Activated naive CD8-positive, alpha-beta T cell treated with anti-CD3 and anti-CD28 coated beads for 36 hours (primary cell): ENCODE measurements at regions not wholly inside any gene's neighbourhood (a gene's known extent, or its start where the extent isn't known, plus 50 kb on each side); places are given as distances from the start of the nearest gene placed in this dataset.
"Not testable (repeated sequence)": the region's sequence is repeated elsewhere in the genome, so short reads cannot be mapped to it uniquely, and the experiment has no call there.

Source experiments
- DNase-seq: peaks from one replicate; pipeline ENCODE4 v3.0.0; 2021
- H3K27ac Mint-ChIP-seq: one replicate; pipeline ENCODE4 v1.8.0; 2022; ENCODE audit warnings: mild to moderate bottlenecking, moderate library complexity, mixed read lengths
- H3K27me3 Mint-ChIP-seq: one replicate; pipeline ENCODE4 v1.8.0; 2022; ENCODE audit warnings: mild to moderate bottlenecking, mixed read lengths
- H3K36me3 Mint-ChIP-seq: one replicate; pipeline ENCODE4 v1.8.0; 2021; ENCODE audit warnings: mild to moderate bottlenecking, mixed read lengths
- H3K4me1 Mint-ChIP-seq: one replicate; pipeline ENCODE4 v1.8.0; 2021; ENCODE audit warnings: mixed read lengths
- H3K4me3 Mint-ChIP-seq: one replicate; pipeline ENCODE4 v1.8.0; 2022; ENCODE audit warnings: mild to moderate bottlenecking, moderate library complexity, mixed read lengths
- H3K9me3 Mint-ChIP-seq: one replicate; pipeline ENCODE4 v1.8.0; 2022; ENCODE audit warnings: mixed read lengths

DNA sequence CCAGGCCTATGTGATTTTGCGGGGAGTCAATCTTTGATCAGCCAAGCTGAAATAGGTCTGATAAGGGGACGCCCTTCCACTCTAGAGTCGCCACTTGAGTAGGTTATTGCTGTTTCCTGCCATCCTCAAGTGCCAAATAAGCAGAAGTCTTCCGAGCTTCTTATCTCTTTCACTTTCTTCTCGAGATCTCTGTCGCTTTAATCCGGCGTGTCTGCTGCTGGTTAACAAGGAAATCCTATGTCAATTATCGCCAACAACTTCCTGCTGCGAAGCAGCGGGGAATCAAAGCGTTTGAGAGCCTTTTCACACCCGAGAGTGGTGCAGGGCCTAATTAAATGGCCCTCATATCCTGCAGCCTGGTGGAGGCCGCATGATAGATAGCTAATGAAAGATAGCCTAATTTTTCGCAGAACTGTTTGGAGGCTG is 215.9 kb downstream of the RAB11FIP2 start:
- Mint-ChIP-seq H3K27ac (peak overlapping the region; percentile 62), H3K9me3 (no peaks in the 10 kb centered on the region), H3K4me1 (peaks cover 9% of the 10 kb centered on the region), H3K27me3 (no peaks in the 10 kb centered on the region), H3K36me3 (no peaks in the 10 kb centered on the region), H3K4me3 (peak overlapping the region; percentile 65)
- DNase-seq: peak; percentile 6

DNA sequence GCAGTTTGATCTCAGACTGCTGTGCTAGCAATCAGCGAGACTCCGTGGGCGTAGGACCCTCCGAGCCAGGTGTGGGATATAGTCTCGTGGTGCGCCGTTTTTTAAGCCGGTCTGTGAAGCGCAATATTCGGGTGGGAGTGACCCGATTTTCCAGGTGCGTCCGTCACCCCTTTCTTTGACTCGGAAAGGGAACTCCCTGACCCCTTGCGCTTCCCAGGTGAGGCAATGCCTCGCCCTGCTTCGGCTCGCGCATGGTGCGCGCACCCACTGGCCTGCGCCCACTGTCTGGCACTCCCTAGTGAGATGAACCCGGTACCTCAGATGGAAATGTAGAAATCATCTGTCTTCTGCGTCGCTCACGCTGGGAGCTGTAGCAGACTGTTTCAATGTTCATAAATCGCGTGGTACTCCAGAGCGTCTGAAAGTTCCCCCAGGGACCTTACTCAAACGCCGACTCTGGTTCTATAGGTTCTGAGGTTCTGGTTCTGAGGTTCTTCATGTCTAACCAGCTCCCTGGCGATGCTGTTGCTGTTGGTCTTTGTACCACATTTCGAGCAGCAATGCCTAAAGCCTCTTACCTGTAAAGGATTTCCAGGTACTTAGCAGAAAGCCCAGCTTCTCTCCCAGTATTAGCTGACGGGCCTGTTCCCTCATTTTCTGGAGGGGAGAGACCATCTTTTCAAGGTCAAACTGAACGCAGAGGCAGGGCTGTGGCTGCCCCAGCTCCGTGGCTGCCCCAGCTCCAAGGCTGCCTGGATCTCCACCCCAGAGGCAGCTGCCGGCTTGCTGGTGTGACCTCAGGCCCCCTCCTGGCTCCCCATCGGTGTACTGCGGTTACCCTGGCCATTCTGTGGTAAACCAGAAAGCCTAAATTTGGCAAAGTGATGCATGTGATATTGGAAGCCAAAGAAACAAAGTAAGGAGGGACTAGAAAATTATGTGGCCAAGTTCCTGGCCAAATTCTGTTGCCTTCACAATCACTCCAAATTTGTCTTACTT is 207.9 kb downstream of the RAB11FIP2 start:
- not testable (repeated sequence) for H3K4me1 Mint-ChIP-seq, H3K9me3 Mint-ChIP-seq, H3K27ac Mint-ChIP-seq, DNase-seq, H3K36me3 Mint-ChIP-seq, H3K4me3 Mint-ChIP-seq
- H3K27me3 Mint-ChIP-seq: peaks cover 22% of the 10 kb centered on the region

DNA sequence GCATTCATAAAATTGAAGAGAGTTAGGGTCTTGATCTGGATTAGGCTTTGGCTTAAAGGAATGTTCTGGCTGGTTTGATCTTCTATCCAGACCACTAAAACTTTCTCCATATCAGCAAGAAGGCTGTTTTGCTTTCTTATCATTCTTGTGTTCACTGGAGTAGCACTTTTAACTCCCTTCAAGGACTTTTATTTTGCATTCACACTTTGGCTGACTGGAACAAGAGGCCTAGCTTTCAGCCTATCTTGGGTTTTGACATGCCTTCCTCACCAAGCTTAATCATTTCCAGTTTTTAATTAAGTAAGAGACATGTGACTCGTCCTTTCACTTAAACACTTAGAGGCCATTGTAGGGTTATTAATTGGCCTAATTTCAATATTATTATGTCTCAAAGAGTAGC is 190.3 kb downstream of the RAB11FIP2 start:
- DNase-seq, H3K4me1 Mint-ChIP-seq, H3K4me3 Mint-ChIP-seq, H3K36me3 Mint-ChIP-seq, H3K9me3 Mint-ChIP-seq, H3K27ac Mint-ChIP-seq: not testable (repeated sequence)
- H3K27me3 Mint-ChIP-seq: peaks cover 13% of the 10 kb centered on the region

DNA sequence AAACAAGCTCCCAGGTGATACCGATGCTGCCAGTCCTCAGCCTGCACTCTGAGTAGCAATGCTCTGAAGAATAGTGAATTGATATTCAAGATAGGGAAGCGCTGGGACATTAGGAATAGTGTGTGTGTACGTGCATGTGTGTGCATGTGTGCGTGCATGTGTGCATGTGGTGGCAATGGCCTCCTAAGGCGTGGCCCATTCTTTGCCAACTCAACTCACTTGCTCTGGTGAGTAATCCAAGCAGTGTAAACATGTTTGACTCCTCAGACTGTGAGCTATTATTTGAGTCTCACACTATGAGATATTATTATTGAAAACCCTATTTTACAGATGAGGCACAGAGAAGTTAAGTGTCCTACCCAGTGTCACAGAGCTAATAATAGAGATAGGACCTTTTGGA is 186.6 kb downstream of the RAB11FIP2 start:
- no peak for DNase-seq
- Mint-ChIP-seq H3K4me3 (no peak overlapping the region), H3K27ac (no peak overlapping the region), H3K36me3 (no peaks in the 10 kb centered on the region), H3K4me1 (no peaks in the 10 kb centered on the region), H3K27me3 (peaks cover 10% of the 10 kb centered on the region), H3K9me3 (no peaks in the 10 kb centered on the region)

DNA sequence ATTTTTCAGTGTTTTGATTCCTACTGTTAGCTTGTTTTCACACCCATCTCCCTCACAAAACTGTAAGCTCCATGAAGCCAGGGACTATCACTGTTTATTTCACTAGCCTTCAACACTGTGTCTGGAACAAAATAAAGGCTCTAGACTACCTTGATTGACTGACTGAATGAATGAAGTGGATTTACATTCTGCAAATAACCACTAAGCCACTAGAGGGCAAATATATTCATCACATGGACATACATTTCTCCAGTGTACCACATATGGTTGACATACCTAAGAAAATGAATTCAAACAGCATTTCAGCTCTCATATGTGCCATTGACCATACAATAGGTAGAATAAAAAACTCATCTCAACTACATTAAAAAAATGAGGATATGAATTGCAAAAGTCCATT is 185.9 kb downstream of the RAB11FIP2 start:
- Mint-ChIP-seq H3K27ac (no peak overlapping the region), H3K27me3 (peaks cover 16% of the 10 kb centered on the region), H3K4me3 (no peak overlapping the region), H3K4me1 (no peaks in the 10 kb centered on the region), H3K9me3 (no peaks in the 10 kb centered on the region), H3K36me3 (no peaks in the 10 kb centered on the region)
- no peak for DNase-seq

DNA sequence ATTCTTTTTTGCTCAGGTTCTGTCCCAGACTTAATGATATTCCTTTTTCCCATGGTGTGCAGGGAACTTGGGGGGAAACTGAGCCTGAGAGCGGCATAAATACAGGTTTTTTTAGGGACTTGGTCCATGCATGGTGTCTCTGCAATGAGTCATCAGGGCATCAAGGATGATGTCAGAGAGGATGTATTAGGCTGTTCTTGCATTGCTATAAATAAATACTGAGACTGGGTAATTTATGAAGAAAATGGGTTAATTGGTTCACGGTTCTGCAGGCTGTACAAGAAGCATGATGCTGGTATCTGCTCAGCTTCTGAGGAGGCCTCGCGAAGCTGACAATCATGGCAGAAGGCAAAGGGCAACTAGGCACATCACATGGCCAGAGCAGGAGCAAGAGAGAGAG is 185.4 kb downstream of the RAB11FIP2 start:
- no peaks in the 10 kb centered on the region for H3K36me3 Mint-ChIP-seq
- DNase-seq: no peak
- H3K27me3 Mint-ChIP-seq: peaks cover 17% of the 10 kb centered on the region
- H3K4me3 Mint-ChIP-seq: no peak overlapping the region
- no peaks in the 10 kb centered on the region for H3K9me3 Mint-ChIP-seq
- no peak overlapping the region for H3K27ac Mint-ChIP-seq
- H3K4me1 Mint-ChIP-seq: no peaks in the 10 kb centered on the region

DNA sequence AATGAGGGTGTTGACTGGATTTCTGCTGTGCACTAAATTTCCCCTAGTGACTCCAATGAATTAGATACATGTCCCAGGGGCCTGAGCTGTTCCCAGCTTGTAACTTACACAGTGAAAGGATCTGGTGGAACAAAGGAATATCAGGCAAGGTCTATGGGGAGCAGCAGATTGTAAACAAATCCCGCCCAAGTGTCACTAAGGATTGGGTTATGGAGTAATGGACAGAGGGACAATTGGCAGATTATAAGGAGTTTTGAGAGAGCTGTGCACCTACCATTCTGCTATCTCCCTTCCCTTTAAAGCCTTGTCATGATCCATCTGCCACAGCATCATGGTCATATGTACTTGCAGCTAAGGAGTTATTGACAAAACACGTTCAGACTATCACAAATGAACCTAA is 183.0 kb downstream of the RAB11FIP2 start:
- Mint-ChIP-seq H3K27ac (no peak overlapping the region), H3K27me3 (peaks cover 16% of the 10 kb centered on the region), H3K4me3 (no peak overlapping the region), H3K9me3 (no peaks in the 10 kb centered on the region), H3K36me3 (no peaks in the 10 kb centered on the region), H3K4me1 (no peaks in the 10 kb centered on the region)
- no peak for DNase-seq

DNA sequence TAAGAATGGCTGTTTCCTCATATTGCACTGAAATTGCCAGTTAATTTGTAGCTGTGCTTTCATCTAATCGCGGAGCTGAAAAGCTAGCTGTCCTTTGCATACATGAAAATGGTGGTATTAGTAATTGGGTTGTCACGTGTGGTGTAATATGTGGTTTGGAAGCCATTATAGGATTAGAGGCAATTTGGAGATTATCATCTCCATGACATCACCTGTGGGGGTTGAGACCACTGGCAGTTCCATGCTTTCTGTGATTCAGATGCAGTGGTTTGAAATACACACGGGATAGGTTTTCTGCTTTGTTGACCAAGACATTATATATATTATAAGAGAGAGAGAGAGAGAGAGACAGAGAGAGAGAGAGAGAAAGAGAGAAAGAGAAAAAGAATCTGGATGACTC is 180.8 kb downstream of the RAB11FIP2 start:
- no peak for DNase-seq
- H3K4me1 Mint-ChIP-seq: no peaks in the 10 kb centered on the region
- H3K9me3 Mint-ChIP-seq: no peaks in the 10 kb centered on the region
- no peak overlapping the region for H3K4me3 Mint-ChIP-seq
- no peak overlapping the region for H3K27ac Mint-ChIP-seq
- no peaks in the 10 kb centered on the region for H3K36me3 Mint-ChIP-seq
- peaks cover 16% of the 10 kb centered on the region for H3K27me3 Mint-ChIP-seq

DNA sequence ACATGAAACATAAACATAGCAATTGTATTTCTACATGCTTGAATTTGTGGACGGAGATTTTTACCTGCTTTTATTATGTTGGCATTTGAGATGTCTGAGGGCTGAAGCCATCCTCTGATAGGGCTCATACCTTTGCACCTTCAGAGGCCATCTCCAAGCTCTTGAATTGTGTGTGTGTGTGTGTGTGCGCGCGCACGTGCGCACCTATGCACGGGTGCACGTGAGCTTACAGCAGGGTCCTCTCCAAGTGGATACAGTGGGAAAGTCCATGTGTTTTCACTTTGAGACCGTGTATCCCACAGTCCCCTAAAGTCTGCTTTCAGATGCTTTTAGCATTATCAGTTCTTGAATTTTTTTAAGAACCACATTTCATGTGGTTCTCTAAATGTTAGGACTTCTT is 178.6 kb downstream of the RAB11FIP2 start:
- Mint-ChIP-seq H3K36me3 (no peaks in the 10 kb centered on the region), H3K9me3 (no peaks in the 10 kb centered on the region), H3K4me3 (no peak overlapping the region), H3K27ac (no peak overlapping the region), H3K27me3 (peaks cover 25% of the 10 kb centered on the region), H3K4me1 (no peaks in the 10 kb centered on the region)
- no peak for DNase-seq

DNA sequence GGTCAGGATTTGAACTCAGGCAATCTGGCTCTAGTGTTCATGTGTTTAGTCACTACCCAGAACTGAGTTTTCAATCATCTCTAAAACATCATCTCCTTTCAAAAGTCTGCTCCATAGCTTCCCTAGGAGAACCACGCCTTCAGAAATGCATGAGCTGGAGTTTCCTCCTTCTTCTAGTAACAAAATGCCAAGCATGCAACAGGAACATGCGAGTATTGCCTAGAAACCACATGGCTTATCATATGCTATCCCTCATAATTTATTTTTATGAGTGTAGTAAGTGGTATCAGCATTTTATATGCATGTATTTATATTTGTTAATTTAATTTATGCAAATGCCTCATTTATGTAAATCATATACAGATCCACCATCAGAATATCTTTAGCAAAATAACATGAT is 170.9 kb downstream of the RAB11FIP2 start:
- Mint-ChIP-seq H3K4me1 (no peaks in the 10 kb centered on the region), H3K27ac (no peak overlapping the region), H3K4me3 (no peak overlapping the region), H3K9me3 (no peaks in the 10 kb centered on the region), H3K27me3 (peaks cover 14% of the 10 kb centered on the region), H3K36me3 (no peaks in the 10 kb centered on the region)
- no peak for DNase-seq

DNA sequence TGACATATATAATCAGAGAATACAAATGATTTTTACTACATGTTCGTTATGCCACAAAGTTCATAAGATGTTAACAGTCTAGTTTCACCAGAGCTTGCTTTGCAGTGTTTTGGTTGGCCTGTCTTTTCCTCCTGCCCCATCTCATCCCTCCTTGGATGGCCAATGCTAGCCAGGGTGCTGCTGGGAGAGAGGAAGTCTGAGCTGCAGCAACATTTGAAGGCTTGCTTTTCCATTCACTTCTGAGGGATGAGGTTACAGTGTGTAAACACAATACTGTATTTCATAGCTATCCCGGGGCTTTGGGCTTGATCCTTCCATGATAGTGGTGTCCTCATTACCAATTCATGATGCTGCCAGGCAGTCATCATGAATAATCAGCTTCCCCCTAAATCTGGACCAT is 170.5 kb downstream of the RAB11FIP2 start:
- no peaks in the 10 kb centered on the region for H3K36me3 Mint-ChIP-seq
- no peak overlapping the region for H3K27ac Mint-ChIP-seq
- H3K27me3 Mint-ChIP-seq: peaks cover 17% of the 10 kb centered on the region
- H3K4me1 Mint-ChIP-seq: no peaks in the 10 kb centered on the region
- H3K9me3 Mint-ChIP-seq: no peaks in the 10 kb centered on the region
- H3K4me3 Mint-ChIP-seq: no peak overlapping the region
- DNase-seq: no peak

DNA sequence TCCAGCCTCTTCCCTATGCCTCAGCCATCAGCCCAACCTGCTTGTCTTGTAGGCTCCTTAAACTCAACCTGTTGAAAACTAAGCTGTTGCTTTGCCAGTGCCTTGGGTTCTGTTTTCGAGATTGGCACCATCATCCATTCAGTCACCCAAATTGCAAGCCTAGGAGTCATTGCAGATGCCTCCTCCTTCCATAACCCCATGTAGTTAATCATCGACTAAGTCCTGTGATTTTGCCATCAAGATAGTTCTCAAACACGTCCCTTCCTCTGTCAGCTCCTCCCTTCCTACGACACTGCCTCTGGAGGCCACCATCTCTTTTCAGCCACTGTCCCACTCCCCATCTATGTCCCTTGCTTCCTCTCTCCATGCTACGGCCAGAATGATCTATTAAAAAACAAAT is 168.1 kb downstream of the RAB11FIP2 start:
- peaks cover 16% of the 10 kb centered on the region for H3K27me3 Mint-ChIP-seq
- H3K36me3 Mint-ChIP-seq: no peaks in the 10 kb centered on the region
- DNase-seq: no peak
- H3K4me3 Mint-ChIP-seq: no peak overlapping the region
- H3K9me3 Mint-ChIP-seq: no peaks in the 10 kb centered on the region
- no peak overlapping the region for H3K27ac Mint-ChIP-seq
- H3K4me1 Mint-ChIP-seq: no peaks in the 10 kb centered on the region

DNA sequence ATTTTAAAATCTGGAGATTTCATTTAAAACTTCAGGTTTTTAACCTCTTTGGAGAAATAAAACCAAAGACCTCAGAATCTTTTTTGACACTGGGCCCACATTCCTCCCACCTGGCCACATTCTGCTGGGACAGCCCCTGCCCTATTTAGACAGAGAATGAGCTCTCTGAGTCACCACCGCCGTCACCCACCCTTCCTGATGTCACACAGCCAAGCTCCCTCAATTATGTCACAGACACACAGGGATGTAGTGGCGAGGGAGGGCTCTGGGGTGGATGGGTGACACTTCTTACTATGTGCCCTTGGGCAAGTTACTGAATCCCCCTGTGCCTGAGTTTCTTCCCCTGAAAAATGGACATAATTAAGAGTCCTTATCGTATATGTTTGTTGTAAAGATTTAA is 162.6 kb downstream of the RAB11FIP2 start:
- Mint-ChIP-seq H3K9me3 (no peaks in the 10 kb centered on the region), H3K4me1 (no peaks in the 10 kb centered on the region), H3K36me3 (no peaks in the 10 kb centered on the region), H3K4me3 (no peak overlapping the region), H3K27me3 (peaks cover 37% of the 10 kb centered on the region), H3K27ac (no peak overlapping the region)
- DNase-seq: no peak

DNA sequence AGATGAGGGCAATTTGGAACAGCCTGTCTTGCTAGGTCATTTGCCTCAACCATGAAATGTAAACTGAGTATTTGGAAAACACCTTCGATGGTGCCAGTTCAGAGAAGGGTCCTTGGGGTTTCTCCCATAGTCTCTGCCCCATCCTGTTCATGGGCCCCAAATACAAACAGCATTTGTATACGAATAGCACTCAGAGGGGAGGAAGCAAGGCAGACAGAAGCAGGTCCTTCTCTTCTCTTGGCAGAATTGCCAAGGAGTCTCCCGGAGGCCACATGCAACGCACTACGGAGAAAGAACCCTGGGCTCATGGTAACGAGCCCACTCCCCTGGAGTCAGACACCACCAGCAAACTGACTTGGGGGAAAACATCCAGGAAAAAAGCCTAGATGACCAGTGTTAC is 162.1 kb downstream of the RAB11FIP2 start:
- Mint-ChIP-seq H3K9me3 (no peaks in the 10 kb centered on the region), H3K27me3 (peaks cover 38% of the 10 kb centered on the region), H3K4me3 (no peak overlapping the region), H3K36me3 (no peaks in the 10 kb centered on the region), H3K4me1 (no peaks in the 10 kb centered on the region), H3K27ac (no peak overlapping the region)
- DNase-seq: no peak

DNA sequence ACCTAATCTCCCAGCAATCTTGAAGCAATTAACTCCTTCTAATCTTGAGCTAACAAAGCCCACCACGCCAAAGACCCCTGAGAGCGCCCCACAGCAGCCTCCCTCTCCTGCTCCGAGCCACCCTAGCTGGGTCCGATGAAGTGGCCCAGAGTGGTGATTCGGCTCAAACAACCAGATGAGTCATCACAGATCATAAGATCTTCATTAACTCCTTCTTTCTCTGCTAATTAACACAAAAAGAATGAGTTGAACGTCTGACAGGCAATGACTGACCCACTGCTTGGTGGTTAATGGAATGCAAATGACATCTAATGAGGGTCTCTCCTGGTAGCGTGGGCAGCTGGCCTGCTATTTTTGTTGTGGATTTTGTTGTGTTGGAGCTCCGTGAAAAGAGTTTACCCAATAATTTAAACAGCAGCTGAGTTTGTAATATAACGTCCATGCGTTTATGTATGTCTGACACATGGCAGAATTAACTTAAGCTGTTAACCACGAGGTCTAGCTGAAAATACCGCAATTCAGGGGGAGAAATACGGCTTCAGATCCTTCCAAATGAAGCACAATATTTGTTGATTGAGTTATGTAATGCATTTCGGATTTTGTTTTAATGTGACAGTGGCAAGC is 161.4 kb downstream of the RAB11FIP2 start:
- no peaks in the 10 kb centered on the region for H3K9me3 Mint-ChIP-seq
- H3K4me1 Mint-ChIP-seq: no peaks in the 10 kb centered on the region
- no peak overlapping the region for H3K4me3 Mint-ChIP-seq
- no peaks in the 10 kb centered on the region for H3K36me3 Mint-ChIP-seq
- DNase-seq: no peak
- H3K27me3 Mint-ChIP-seq: peaks cover 38% of the 10 kb centered on the region
- no peak overlapping the region for H3K27ac Mint-ChIP-seq

DNA sequence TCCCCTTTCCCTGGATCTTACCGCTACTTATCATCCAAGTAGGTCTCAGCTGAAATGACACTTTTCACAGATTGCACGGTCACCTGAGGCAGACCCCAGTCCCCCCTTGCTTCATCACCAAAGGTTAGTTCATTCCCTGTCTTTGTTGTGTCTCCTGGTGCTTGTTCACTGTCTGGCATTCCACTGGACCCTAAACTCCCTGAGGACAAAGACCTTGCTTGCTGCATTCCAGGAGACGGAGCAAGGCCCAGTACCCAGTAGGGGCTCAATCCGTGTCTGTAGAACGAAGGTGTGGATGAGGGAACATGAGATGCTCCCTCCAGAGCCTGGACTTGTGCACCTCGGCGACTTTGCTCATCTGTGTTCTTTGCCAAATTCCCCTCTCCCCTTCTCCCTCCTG is 160.0 kb downstream of the RAB11FIP2 start:
- Mint-ChIP-seq H3K27ac (no peak overlapping the region), H3K9me3 (no peaks in the 10 kb centered on the region), H3K27me3 (peaks cover 28% of the 10 kb centered on the region), H3K4me3 (no peak overlapping the region), H3K4me1 (no peaks in the 10 kb centered on the region), H3K36me3 (no peaks in the 10 kb centered on the region)
- DNase-seq: no peak
